Tibial nerve (tissue), 4 donors: ENCODE measurements at regions not wholly inside any gene's neighbourhood (a gene's known extent, or its start where the extent isn't known, plus 50 kb on each side); places are given as distances from the start of the nearest gene placed in this dataset.

Source experiments
- EP300 ChIP-seq, 2 donors: sonication (generic); formaldehyde crosslinking; IDR thresholded peaks; one replicate each; pipeline ENCODE4 v1.6.1; 2017; ENCODE audit warnings: antibody characterized with exemption in 2 of 2, mild to moderate bottlenecking in 1 of 2
- POLR2A ChIP-seq, 2 donors: fragments of 450-650 bp; IDR thresholded peaks; one replicate each; pipeline ENCODE4 v1.6.1; 2017; ENCODE audit warnings: antibody characterized with exemption in 2 of 2, mild to moderate bottlenecking in 2 of 2, moderate library complexity in 2 of 2
- TF ChIP-seq, protein P1 (sequence below), 5 experiments: fragments of 200-600 bp in 3 of 5; fragments of 450-650 bp in 2 of 5; sonication (generic) in 3 of 5; IDR thresholded peaks; one replicate each; pipeline ENCODE4 v1.5.1; 2016 to 2019; ENCODE audit warnings: antibody characterized with exemption in 5 of 5, mild to moderate bottlenecking in 3 of 5, moderate library complexity in 2 of 5

DNA sequence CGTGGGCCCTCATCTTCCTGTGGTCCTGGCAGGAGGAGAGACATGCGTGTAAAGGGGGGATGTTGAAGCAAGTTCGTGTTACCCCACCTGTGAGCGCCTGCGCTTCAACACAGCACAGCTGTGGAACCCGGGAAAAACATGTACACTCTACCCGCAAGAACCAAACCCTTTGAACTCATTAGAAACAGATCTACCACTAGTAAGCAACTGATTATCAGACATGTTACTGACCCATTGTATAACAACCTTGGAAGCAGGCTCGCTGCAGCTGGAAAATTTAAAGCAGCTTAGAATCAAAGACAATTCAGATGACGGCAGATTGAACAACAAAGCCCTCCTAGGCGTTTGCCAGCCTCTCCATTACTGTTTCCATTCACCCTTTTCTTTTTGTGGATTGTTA lies 771.7 kb upstream of the SALL3 start:
- TF ChIP-seq, protein P1, sequence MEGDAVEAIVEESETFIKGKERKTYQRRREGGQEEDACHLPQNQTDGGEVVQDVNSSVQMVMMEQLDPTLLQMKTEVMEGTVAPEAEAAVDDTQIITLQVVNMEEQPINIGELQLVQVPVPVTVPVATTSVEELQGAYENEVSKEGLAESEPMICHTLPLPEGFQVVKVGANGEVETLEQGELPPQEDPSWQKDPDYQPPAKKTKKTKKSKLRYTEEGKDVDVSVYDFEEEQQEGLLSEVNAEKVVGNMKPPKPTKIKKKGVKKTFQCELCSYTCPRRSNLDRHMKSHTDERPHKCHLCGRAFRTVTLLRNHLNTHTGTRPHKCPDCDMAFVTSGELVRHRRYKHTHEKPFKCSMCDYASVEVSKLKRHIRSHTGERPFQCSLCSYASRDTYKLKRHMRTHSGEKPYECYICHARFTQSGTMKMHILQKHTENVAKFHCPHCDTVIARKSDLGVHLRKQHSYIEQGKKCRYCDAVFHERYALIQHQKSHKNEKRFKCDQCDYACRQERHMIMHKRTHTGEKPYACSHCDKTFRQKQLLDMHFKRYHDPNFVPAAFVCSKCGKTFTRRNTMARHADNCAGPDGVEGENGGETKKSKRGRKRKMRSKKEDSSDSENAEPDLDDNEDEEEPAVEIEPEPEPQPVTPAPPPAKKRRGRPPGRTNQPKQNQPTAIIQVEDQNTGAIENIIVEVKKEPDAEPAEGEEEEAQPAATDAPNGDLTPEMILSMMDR (IDR thresholded peaks at IDR 0.05) = no peak
- no peak for TF ChIP-seq EP300 (IDR thresholded peaks at IDR 0.05)
- TF ChIP-seq POLR2A (IDR thresholded peaks at IDR 0.05) = no peak
